ENCODE measurements at regions not wholly inside any gene's neighbourhood (a gene's known extent, or its start where the extent isn't known, plus 50 kb on each side); places are given as distances from the start of the nearest gene placed in this dataset.
"Not testable (repeated sequence)": the region's sequence is repeated elsewhere in the genome, so short reads cannot be mapped to it uniquely, and the experiment has no call there.

GRCh38 chr2:65937379-65938160, 497.4 kb upstream of the MEIS1 start:
- no peak overlapping the region for H3K27ac ChIP-seq
- no peak for TF ChIP-seq ZFX (IDR thresholded peaks at IDR 0.05; ENCODE audit: borderline replicate concordance)
- no peak for TF ChIP-seq CTCF (IDR thresholded peaks at IDR 0.05)

DNA sequence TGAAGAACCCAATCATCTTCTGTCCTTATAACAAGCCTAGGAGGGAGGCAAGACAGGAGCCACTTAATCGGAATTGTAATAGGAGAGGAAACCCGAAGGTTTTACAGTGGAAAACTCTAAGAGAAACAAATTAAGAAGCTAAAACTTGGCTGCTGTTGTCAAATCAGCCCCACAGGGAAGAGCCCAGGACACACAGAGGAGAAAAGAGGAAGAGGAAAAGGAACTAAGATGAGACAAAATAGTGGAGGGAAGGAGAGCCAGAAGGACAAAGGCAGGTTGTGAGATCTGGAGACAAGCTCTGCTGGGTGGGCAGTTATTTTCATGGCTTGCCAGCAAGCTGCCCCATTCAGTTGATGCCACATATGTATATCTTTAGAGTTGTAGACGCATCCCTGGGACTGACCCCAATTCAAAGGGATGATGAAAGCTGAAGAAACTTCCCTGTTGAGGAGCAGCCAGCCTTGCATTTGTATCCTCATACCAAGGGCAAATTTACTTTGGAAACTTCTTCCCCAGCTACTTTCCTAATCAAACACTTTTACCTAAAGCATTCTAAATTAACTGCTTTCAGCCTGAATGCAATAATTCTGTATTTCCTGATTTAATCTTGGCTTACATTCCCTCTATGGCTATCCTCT, 499.8 kb upstream of the MEIS1 start:
- H3K27ac ChIP-seq = no peak overlapping the region
- TF ChIP-seq ZFX (IDR thresholded peaks at IDR 0.05; ENCODE audit: borderline replicate concordance) (no peak), CTCF (IDR thresholded peaks at IDR 0.05) (no peak)

- no peak for TF ChIP-seq CTCF (IDR thresholded peaks at IDR 0.05)
- TF ChIP-seq ZFX (IDR thresholded peaks at IDR 0.05; ENCODE audit: borderline replicate concordance) = no peak
- no peak overlapping the region for H3K27ac ChIP-seq
Observed at GRCh38 chr2:65932571-65932970, 500.2 kb upstream of the SPRED2 start.

GRCh38 chr2:65931056-65931455, 498.7 kb upstream of the SPRED2 start:
- no peak for TF ChIP-seq CTCF (IDR thresholded peaks at IDR 0.05)
- TF ChIP-seq ZFX (IDR thresholded peaks at IDR 0.05; ENCODE audit: borderline replicate concordance) = no peak
- H3K27ac ChIP-seq = no peak overlapping the region

GRCh38 chr2:65930259-65930658, 497.9 kb upstream of the SPRED2 start:
- TF ChIP-seq CTCF (IDR thresholded peaks at IDR 0.05) = no peak
- TF ChIP-seq ZFX (IDR thresholded peaks at IDR 0.05; ENCODE audit: borderline replicate concordance) = no peak
- no peak overlapping the region for H3K27ac ChIP-seq

GRCh38 chr2:65929664-65930063, 497.3 kb upstream of the SPRED2 start:
- not testable (repeated sequence) for H3K27ac ChIP-seq

DNA sequence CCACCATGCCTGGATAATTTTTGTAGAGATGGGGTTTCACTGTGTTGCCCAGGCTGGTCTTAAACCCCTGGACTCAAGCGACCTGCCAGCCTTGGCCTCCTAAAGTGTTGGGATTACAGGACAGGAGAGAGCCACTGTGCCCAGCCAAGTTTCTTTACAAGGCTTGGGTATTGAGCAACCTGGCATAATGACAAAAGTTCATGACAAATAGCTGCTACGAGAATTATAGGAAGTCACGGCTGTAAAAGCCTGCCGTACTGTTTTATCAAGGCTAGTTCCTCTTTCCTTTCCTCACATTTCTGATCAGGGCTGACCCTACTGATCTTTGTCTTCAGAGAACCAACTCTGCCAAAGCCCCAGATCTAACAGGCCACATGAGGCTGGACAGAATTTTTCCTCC, 490.4 kb upstream of the SPRED2 start:
- H3K27ac ChIP-seq = no peak overlapping the region
- TF ChIP-seq CTCF (IDR thresholded peaks at IDR 0.05) (no peak), ZFX (IDR thresholded peaks at IDR 0.05; ENCODE audit: borderline replicate concordance) (no peak)
